ENCODE measurements at regions not wholly inside any gene's neighbourhood (a gene's known extent, or its start where the extent isn't known, plus 50 kb on each side); places are given as distances from the start of the nearest gene placed in this dataset.

DNA sequence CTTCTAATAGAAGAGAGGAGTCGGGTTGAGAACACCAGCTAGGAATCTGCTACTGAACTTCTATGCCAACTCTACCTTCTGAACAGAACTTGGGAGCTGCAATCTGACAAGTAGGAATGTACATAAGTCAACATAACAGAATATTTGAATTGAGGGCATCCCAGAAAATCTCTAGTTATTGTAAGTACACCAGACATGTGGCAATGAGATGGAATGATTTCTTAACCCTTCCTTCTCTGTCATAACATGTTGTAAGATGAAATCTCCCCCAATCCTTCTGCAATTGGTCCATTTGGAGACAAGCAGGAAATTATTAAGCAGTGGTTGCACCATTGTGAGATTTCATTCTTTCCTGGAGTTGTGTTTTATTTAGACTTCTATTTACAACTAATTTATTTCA, 68.7 kb upstream of the TMPO start:
- no peak for DNase-seq

DNA sequence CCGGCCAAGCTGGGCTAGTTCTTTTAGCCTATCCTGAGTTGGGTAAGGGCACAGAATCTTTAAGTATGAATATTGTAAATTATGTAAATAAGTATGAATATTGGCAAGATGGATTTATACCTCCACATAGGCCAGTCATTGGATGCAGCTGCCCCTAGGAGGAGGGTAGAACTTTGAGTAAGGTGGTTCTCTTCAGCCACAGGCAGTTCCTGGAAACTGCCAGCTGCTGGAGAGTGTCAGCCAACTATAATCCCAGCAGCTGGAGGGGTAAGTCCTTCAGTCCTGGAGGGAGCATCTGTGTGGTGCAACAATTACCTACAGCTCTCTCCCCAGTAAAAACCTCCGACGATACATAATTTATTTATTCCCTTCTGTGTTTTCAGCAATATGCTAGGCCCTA, 65.8 kb upstream of the TMPO start:
- no peak for DNase-seq

DNA sequence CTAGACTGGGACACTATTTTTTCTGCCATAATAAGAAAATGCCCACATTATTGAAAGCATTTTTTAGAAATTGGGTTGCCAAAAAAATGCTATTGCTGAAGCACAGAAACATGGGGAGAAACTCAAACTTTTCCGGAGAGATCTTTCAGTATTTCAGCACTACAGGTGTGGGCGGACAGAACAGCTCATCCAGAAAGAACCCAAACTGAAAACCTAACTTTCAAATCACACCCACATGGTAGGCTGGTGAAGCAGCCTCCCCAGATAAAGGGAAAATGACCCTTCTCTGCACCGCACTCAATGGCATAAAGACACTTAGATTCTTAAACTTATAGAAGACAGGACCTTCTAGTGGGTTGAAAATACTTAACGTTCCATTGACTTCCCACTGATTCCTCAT, 62.3 kb upstream of the TMPO start:
- no peak for DNase-seq

DNA sequence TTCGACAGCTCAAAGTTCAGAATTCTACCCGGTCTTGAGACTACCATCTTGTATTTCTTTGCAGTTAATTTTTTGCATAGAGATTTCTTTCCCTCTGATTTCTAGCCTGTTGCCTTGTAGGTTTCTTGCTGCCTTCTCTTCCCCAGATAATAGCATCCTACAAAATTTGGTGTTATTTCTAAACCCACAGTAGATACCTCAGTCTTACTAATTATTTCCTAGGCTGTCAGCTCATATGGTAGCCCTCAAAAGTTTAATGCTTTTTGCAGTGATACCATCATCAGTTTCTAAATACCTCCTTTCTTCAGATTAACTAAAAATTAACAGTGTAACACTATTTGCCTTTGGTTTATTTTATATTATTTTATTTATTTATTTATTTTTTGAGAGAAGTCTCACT, 61.9 kb upstream of the TMPO start:
- DNase-seq = no peak

DNA sequence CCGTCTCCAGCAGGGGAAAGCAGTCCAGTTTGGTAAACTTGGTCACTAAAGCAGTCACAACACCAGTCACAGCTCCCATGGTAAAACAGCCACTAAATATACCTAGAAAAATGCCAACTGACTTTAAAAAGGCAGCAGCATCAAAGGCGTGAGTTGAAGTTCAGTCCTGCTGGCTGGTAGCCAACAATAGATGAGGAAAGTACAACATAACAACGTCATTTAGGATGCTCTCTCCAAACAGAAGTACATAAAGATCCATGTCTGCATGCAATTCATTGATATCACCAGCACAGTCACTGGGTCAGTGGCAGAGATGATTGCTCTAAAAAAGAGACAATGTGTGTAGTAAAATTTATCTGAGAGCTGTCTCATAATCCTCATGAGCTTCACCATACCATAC, 59.3 kb upstream of the TMPO start:
- no peak for DNase-seq

DNA sequence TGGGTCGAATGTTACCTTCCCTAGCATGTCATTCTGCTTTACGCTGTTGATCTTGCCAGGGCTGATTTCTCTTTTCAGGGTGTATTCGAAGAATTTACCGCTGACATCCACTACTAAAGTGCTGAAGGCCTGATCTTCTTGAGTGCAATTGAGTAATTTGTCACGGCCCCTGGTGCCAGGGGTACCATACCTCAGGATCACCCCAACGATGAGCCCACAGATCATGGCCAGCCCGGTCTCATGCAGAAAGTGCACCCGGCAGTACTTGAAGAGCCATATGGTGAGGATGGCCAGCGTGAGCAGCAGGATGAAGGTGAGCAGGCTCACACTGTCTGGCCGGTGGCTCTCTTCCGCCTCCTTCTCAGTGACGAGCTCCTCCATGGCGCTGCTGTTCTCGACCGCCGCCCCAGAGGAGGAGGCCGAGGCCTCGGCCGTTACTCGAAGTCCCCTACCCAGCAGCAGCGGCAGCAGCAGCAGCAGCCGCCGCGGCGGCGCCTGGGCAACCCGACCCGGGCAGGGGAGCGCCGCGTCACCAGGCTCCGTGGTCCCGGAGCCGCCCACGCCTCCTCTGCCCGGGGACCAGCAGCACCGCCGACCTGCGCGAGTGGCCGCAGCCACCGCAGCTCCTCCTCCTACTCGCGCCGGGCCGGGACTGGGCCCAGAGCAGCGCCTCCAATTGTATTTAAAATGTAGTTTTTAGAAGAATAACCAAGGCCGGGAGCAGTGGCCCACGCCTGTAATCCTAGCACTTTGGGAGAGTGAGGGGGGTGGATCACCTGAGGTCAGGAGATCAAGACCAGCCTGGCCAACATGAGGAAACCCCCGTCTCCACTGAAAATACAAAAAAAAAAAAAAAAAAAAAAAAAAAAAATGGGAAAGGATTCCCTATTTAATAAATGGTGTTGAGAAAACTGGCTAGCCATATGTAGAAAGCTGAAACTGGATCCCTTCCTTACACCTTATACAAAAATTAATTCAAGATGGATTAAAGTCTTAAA, 58.5 kb upstream of the TMPO start:
- no peak for DNase-seq

DNA sequence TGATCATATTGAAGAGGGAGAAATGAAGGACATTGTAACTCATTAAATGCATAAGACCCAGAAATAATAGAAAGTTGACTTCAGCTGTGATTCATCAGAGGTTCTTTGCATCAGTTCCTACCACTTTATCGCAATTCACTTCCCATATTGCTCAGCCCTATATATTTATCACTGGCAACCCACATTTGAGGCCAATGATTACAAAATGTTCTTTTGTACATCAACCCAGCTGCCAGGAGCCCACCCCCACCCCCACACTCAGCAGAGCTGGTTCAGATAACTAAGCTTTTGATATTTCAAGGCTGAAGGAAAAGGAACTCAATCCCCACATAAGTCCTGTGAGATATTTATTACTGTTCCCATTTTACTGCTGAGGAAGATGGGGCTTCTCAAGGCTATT, 51.2 kb upstream of the TMPO start:
- DNase-seq = no peak

DNA sequence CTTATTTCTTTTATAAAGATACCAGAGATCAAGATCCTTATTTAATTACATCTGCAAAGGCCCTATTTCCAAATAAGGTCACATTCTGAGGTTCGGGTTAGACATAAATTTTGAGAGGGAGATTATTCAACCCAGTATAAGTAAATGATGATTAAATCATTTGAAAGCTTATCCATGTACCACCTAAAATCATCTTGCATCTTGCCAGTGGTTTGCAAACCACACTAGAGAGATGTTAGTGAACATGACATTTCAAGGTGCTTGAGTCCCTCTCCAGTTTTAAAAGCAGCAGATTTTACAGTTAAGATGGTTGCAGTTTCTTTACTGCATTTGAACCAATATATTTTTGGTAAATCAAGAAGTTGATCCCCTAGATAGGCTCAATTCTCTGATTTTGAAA, 49.9 kb upstream of the TMPO start:
- DNase-seq = no peak

Data from NCI-H1694 (cell line).